ENCODE measurements at regions not wholly inside any gene's neighbourhood (a gene's known extent, or its start where the extent isn't known, plus 50 kb on each side); places are given as distances from the start of the nearest gene placed in this dataset.

- DNase-seq (ENCODE audit: extremely low read depth in 1 of 4, low spot score in 3 of 4) (no peak), FAIRE-seq (no peak), ATAC-seq (no peak)
- no peaks in the 10 kb centered on the region for H3K27me3 ChIP-seq (ENCODE audit: control insufficient read depth in 2 of 2, insufficient read depth in 2 of 2, low read length in 2 of 2)
- intact Hi-C loops (cut with micrococcal nuclease), result no loop called here
- H3K9ac ChIP-seq (ENCODE audit: insufficient read depth in 1 of 2, low read depth in 2 of 2, low read length in 2 of 2), result no peak overlapping the region
- H3K4me1 ChIP-seq (replicated peaks in 1 of 2; ENCODE audit: control insufficient read depth in 2 of 2, insufficient read depth in 2 of 2, low read length in 2 of 2), result no peaks in the 10 kb centered on the region
- H3K79me2 ChIP-seq (ENCODE audit: control insufficient read depth, insufficient read depth, low read length), result no peaks in the 10 kb centered on the region
- no peak overlapping the region for H3K4me2 ChIP-seq (ENCODE audit: insufficient read depth, low read length)
- ChIA-PET POLR2A (no interaction called here), CTCF (ENCODE audit: low intra/inter-chr PET ratio) (no interaction called here)
- no peaks in the 10 kb centered on the region for H4K20me1 ChIP-seq (replicated peaks; ENCODE audit: control insufficient read depth, insufficient read depth, low read length)
- no peak overlapping the region for H3K4me3 ChIP-seq
- BruUV-seq (replicated peaks), result no TSS peak
- no peaks in the 10 kb centered on the region for H3K36me3 ChIP-seq (ENCODE audit: control insufficient read depth, insufficient read depth, low read length)
- no peaks in the 10 kb centered on the region for H3K9me1 ChIP-seq (ENCODE audit: control insufficient read depth, insufficient read depth, low read length)
- H2AFZ ChIP-seq (ENCODE audit: low read depth, low read length), result no peak overlapping the region
- no peak overlapping the region for H3K27ac ChIP-seq (ENCODE audit: extremely low read depth, low read depth, low read length)
- in situ Hi-C loops (cut with MboI), result no loop called here
- H3K9me3 ChIP-seq (replicated peaks; ENCODE audit: control insufficient read depth, insufficient read depth, low read depth, low read length), result no peaks in the 10 kb centered on the region
- TF ChIP-seq MEIS2 (IDR thresholded peaks at IDR 0.05; ENCODE audit: partially characterized antibody) (no peak), ZBTB8A (IDR thresholded peaks at IDR 0.05; ENCODE audit: partially characterized antibody) (no peak), HMGXB4 (CRISPR knock-in tag; IDR thresholded peaks at IDR 0.05) (no peak), COPS2 (conservative IDR thresholded peaks at IDR 0.05) (no peak), MTA3 (IDR thresholded peaks at IDR 0.05; ENCODE audit: borderline replicate concordance) (no peak), ZBTB11 (CRISPR knock-in tag; IDR thresholded peaks at IDR 0.05) (no peak), RBM34 (IDR thresholded peaks at IDR 0.05; ENCODE audit: borderline replicate concordance, insufficient read depth, low read length) (no peak), HNRNPK (IDR thresholded peaks at IDR 0.05; ENCODE audit: low read depth, low read length, poor library complexity, severe bottlenecking) (no peak), HSF4 (CRISPR knock-in tag; IDR thresholded peaks at IDR 0.05; ENCODE audit: borderline replicate concordance) (no peak), SOX6 (IDR thresholded peaks at IDR 0.05) (no peak), SAFB (IDR thresholded peaks at IDR 0.05; ENCODE audit: borderline replicate concordance, low read depth, low read length) (no peak), PHF20 (IDR thresholded peaks at IDR 0.05; ENCODE audit: partially characterized antibody) (no peak), ZNF830 (CRISPR knock-in tag; IDR thresholded peaks at IDR 0.05) (no peak), GATAD2B (IDR thresholded peaks at IDR 0.05; ENCODE audit: borderline replicate concordance) (no peak), HDAC8 (tag; IDR thresholded peaks at IDR 0.05) (no peak), POLR3A (IDR thresholded peaks at IDR 0.05; ENCODE audit: borderline replicate concordance, extremely low read depth, insufficient read depth, insufficient read length) (no peak), CTCFL (IDR thresholded peaks at IDR 0.05; ENCODE audit: borderline replicate concordance, insufficient read depth, low read depth, low read length, poor library complexity, severe bottlenecking) (no peak)
Measured at GRCh38 chr12:77603946-77604345, 226.7 kb upstream of the NAV3 start.
